GM12873 (cell line): ENCODE measurements at regions not wholly inside any gene's neighbourhood (a gene's known extent, or its start where the extent isn't known, plus 50 kb on each side); places are given as distances from the start of the nearest gene placed in this dataset.

ENCODE experiments used
- TF ChIP-seq, protein P1 (sequence below): IDR thresholded peaks from 2 replicates; pipeline ENCODE4 v1.5.1; 2012; ENCODE audit warnings: low read depth, mild to moderate bottlenecking, moderate library complexity, low read length, control low read depth; ENCODE audit not compliant: insufficient read depth; ENCODE audit errors: missing control alignments

GRCh38 chr4:19159874-19160273, 1091.8 kb upstream of the SLIT2 start:
- TF ChIP-seq, protein P1, sequence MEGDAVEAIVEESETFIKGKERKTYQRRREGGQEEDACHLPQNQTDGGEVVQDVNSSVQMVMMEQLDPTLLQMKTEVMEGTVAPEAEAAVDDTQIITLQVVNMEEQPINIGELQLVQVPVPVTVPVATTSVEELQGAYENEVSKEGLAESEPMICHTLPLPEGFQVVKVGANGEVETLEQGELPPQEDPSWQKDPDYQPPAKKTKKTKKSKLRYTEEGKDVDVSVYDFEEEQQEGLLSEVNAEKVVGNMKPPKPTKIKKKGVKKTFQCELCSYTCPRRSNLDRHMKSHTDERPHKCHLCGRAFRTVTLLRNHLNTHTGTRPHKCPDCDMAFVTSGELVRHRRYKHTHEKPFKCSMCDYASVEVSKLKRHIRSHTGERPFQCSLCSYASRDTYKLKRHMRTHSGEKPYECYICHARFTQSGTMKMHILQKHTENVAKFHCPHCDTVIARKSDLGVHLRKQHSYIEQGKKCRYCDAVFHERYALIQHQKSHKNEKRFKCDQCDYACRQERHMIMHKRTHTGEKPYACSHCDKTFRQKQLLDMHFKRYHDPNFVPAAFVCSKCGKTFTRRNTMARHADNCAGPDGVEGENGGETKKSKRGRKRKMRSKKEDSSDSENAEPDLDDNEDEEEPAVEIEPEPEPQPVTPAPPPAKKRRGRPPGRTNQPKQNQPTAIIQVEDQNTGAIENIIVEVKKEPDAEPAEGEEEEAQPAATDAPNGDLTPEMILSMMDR: no peak

GRCh38 chr4:19158107-19158809, 1093.4 kb upstream of the SLIT2 start:
- TF ChIP-seq, protein P1: no peak

GRCh38 chr4:19156786-19157185, 1094.9 kb upstream of the SLIT2 start:
- TF ChIP-seq, protein P1: no peak

- TF ChIP-seq, protein P1: no peak
Observed at GRCh38 chr4:19155568-19155967, 1096.1 kb upstream of the SLIT2 start.

DNA sequence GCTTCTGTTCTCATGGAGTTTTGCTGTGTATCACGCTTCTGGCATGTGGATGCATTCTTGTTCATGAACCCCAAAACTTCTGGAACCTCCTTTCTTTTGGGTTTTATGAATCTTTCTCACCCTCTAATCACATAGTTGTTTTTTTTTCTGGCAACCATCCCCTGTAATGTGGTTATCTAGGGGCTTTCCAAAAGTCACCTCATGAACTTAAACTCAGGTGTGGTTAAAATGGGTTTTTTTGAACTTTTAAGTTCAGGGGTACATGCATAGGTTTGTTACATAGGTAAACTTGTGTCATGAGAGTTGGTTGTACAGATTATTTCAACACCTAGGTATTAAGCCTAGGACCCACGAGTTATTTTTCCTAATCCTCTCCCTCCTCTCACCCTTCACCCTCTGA, 1099.4 kb upstream of the SLIT2 start:
- TF ChIP-seq, protein P1: no peak

DNA sequence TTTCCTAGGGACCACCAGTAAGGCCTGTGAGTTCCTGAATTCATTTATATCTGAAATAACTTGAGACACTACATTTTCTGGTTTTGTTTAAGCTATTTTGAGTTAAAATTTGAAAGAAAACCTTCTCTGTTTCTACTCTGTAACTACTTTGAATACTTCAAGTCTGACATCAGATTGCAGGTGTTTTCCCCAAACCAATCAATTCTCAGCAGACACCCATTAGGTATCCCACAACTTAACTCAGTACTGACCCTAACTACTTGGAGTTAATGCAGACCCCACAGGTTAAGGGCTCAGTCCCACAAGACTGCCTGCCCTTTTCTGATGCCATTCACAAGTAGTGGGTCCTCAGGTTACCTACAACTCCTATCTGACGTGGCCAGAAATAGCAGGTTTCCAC, 1100.0 kb upstream of the SLIT2 start:
- TF ChIP-seq, protein P1: no peak

GRCh38 chr4:19146038-19146437, 1105.7 kb upstream of the SLIT2 start:
- TF ChIP-seq, protein P1: no peak
